GM21360 (cell line): ENCODE measurements at regions not wholly inside any gene's neighbourhood (a gene's known extent, or its start where the extent isn't known, plus 50 kb on each side); places are given as distances from the start of the nearest gene placed in this dataset.
"Not testable (repeated sequence)": the region's sequence is repeated elsewhere in the genome, so short reads cannot be mapped to it uniquely, and the experiment has no call there.

Experiments
- ATAC-seq: cut with Tn5 transposase; IDR thresholded peaks from one replicate; pipeline ENCODE4 v1.9.1; 2021; ENCODE audit warnings: mild to moderate bottlenecking, moderate library complexity; ENCODE audit not compliant: unreplicated experiment

DNA sequence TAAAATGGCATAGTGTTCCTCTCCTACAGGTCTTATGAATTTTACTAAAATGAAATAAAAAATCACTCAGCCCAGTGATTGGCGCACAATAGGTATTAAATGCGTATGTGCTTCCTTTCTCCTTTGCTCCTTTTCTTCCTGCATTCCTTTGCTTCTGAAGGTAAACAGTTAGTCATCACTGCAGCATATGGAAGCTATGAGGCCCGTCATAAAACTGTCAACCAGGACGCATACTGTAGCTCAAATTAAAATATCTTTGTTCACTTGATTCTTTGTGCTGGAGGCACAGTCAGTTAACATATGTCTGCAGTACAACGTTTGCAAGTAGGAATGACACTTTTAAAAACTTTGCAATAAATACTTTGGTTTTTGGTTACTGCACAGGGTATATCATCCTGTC lies 374.7 kb downstream of the TCERG1L start:
- no peak for ATAC-seq

GRCh38 chr10:130938051-130938450 lies 373.5 kb downstream of the TCERG1L start:
- ATAC-seq: no peak

- not testable (repeated sequence) for ATAC-seq
These were observed 372.6 kb downstream of the TCERG1L start for GRCh38 chr10:130938891-130939290.

GRCh38 chr10:130941886-130942285 lies 369.6 kb downstream of the TCERG1L start:
- ATAC-seq: no peak

- ATAC-seq: no peak
These were observed 359.4 kb downstream of the TCERG1L start for GRCh38 chr10:130952086-130952485.

DNA sequence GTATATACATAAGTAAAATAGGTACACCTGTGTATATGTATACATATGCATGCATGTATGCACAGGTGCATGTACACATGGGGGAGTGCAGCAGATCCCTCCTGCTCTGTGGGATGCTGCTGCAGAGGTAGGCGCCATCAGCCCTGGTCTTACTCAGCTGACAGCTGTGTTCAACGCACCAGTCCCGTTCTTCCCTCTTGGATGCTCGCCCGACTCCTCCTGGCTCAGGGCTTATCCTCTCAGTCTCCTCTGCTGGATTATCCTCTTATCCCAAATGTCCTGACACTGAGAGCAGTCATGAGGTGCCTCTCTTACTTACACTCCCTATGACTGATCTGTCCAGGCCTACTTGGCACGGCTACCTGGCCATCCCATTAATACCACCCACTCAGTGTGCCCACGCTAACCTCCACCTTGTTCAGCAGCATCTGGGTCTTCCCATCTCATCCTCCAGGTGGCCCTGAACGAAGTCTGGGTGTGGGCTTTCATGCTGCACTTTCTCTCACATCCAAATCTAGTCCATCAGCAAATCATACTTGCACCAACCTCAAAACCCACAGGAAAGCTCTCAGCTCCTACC lies 357.1 kb downstream of the TCERG1L start:
- ATAC-seq: no peak

DNA sequence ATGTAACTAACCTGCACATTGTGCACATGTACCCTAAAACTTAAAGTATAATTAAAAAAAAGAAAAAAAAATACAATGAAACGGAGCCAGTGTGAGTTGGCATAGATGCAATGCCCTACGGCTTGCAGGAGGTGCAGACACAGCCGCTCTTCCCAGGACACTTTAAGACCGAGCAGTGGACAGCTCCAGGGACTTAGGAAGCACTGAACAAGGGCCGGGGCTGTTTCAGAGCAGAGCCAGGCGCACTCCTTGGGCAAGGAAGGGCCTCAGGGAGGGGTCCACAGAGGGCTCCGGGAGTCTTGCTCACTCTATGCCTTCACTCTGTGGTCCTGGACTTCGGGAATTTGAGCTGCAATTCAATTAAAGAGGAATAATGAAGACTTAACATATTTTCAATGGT lies 355.3 kb downstream of the TCERG1L start:
- no peak for ATAC-seq

DNA sequence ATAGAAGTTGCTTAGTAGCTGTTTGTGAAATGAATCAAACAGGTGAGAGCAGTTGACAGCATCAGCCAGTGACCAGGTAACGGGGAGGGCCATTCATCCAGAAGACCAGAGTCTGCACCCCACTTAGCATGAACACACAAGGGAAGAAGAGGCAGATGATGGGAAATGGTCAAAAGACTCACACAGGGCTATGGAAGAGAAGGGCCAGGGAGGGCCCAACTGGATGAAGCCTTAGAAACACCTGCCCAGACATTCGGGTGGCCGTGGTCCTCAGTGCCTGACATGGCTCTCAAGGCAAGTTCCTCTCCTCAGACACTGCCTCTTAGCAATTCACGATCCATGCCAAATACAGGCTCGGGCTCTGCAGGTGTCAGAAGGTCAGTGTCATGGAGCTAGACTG lies 354.1 kb downstream of the TCERG1L start:
- ATAC-seq: no peak

DNA sequence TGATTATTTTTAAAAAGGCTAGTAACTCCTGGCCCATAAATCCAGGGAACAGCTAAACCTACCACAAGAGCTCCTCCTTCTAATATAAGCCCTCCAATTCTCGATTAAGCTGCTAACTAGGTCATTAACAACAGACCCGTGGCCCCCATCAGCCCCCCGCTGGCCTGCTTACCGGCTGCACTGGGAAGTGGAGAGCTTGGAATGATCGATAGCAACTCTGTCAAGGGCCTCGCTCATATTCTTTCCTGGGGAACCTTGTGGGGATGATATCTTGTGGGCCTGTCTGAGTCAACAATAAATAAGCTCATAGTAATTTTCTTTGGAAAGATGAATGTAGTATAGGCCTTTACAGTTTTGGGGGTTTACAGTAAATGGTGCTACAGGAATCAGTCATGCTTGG lies 353.5 kb downstream of the TCERG1L start:
- no peak for ATAC-seq

- no peak for ATAC-seq
These were observed 352.4 kb downstream of the TCERG1L start for GRCh38 chr10:130958981-130959751.

DNA sequence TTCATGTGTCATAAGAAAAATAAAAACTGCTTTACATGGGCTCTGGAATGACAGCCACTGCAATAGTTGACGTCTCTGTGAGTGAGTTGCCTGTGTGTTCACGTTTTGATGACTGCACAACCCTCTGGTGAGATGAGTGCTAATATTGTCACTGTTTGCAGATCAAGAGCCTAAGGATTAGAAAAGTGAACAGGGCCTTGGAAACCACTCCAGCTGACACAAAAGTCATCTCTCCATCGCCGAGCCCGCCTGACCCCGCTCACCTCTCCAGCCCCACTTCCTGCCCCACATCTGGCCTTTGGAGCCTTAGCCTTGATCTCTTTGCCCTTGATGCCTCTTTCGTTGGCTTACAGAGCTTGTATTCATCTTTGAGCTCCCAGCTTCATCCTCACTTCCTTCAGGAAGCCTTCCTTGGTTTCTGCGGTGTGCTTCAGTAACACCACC lies 351.7 kb downstream of the TCERG1L start:
- no peak for ATAC-seq

DNA sequence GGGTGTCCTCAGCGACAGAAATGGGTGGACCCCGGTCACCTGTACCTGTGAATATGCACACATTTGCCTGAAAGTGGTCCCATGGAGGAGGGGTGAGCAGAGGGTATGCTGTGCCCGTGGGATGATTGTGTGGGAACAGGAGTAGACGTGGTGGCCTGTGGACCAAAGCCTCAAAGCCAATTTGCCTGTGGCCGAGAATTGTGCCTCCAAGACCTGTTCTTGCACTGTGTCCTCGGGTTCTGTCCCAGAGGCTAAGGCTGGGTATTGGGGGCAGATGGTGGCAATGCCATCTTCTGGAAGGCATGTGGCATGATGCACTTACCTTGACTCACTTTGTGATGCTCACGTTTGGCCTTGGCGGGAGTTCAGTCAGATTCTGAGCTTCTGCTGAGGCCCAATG lies 351.0 kb downstream of the TCERG1L start:
- no peak for ATAC-seq

DNA sequence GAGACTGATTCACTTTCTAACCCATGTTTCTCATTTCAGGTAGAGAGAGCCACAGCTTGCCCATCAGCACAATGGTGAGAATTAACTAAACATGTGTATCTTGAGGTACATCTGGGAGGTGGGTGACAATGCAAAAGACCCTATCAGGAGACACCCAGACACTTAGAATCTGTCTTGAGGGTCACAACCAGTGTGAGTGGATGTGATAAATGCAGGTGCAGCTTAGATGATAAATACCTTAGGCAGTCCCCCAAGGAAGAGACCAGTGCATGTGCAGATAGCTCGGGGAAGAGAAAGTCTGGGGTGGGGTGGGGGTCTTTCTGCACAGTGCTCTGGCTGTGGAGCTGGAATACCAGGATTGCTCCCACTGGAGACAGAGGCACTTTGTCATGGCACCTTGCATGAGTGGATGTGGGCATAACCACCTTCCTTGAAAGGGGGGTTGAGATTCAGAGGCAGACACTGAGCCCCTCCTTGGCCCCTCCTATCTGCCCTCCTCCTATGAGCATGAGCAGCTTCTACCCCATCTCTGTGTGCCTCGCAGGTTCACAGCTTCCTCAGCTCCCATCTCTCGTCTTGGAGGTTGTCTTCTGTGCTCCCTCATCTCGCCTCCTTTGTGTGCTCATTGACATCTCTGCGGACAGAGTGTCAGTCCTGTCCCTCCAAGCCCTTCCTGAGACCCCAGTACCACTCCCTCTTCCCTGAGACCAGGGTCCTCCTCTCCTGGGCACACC lies 349.8 kb downstream of the TCERG1L start:
- ATAC-seq: no peak

DNA sequence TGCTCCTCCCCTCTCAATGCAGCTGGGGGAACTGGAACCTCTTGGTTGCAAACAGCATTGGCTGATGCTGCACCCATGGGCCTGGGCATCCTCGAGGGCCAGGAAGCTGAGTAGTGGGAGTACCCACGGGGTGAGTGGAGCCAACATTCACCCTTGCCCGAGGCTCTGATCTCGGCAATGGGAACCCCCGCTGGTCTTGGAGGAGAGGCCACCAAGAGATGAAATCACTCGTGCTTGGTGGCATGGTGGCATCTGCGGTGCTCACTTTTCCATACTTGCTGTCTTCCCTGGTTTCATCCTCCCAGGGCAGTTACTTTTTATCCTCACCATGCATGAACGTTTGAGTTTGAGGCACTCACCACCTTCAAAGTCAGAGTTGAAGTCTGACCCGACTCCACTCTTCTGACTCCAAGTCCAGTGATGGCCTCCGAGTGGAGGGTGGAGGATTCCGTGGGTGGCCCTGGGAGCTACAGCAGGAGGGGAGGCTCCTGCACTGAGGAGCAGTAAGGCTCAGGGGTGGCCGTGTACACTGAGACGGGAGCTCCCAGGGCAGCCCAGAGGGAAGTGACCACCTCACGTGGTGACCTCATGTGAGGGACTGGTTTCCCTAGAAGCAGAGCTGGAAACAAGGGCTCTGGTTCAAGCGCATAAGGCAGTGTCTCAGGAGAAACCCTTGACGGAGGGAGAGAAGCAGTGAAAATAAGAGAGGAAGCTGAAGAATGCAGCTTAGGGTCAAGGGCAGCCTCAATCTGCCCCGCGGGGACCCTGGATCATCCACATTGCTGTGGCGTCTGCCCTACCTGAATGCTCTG lies 349.1 kb downstream of the TCERG1L start:
- ATAC-seq: no peak

GRCh38 chr10:130963052-130963393 lies 348.5 kb downstream of the TCERG1L start:
- ATAC-seq: no peak

DNA sequence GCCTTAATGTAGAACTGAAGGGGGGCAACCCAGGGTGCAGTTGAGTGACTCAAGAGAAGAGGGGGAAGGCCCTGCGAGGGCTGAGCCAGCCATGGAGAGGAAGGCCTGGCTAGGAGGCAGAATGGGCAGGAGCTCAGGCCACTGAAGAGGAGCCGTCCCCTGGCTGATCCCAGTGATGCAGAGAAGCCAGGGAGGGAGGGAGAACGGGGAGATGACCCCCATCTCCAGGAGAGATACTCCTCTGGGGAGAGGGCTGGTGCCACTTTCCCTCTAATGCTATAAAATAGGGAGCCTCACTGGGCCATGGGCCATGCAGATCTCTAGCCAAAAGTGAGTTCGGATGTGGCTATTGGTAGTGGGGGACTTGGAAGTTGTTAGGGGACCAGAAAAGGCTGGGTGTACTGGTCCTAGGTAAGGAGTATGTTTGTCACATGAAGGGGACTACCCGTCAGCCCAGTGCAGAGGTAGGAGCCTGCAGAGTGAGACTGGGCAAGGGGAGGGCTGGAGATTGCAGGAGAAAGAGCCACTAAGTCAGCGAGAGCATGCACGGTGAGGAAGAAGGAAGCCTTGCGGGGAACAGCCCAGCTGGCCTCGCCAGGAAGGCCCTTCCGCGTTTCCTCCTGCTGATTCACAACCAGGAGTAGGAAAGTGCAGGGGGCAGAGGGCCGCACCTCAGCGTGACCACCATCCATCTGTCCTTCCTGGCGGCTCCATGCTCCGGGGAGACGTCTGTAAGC lies 347.6 kb downstream of the TCERG1L start:
- ATAC-seq: no peak

GRCh38 chr10:130964771-130965170 lies 346.8 kb downstream of the TCERG1L start:
- no peak for ATAC-seq

DNA sequence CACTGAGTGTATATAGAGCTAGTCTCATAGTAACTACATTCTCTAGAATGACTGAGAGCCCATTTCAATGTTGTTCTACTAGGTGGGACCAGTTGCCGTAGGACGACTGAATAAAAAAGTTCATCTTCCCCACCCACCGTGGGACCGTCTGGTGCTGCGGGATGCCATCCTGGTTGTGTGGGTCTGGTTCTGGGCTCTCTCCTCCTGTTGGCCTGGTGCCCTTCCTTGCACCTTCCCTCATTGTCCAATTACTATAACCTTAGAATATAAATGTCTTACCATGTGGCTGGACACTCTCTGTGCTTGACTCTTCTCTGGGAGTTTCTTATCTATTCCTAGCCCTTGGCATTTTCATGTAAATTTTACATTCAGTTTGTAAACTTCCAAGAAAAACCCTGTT lies 344.4 kb downstream of the TCERG1L start:
- no peak for ATAC-seq

GRCh38 chr10:130967784-130968183 lies 343.7 kb downstream of the TCERG1L start:
- ATAC-seq: no peak

GRCh38 chr10:130968511-130968910 lies 343.0 kb downstream of the TCERG1L start:
- no peak for ATAC-seq

DNA sequence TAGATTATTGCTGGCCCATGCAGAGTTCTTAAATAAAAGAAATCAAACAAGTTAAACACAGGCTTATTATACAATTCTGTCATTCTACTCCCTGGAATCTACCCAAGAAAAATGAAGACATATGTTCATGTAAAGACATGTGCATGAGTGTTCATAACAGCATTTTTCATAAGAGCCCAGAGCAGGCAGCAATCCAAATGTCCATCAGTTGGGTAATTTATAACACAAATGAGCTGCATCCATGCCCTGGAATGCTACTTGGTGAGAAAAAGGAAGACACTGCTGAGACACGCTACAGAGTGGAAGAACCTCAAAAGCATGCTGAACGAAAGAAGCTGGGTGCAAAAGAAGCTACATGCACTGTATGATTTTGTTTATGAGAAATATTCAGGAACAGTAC lies 342.6 kb downstream of the TCERG1L start:
- no peak for ATAC-seq
